ENCODE measurements at regions not wholly inside any gene's neighbourhood (a gene's known extent, or its start where the extent isn't known, plus 50 kb on each side); places are given as distances from the start of the nearest gene placed in this dataset.

DNA sequence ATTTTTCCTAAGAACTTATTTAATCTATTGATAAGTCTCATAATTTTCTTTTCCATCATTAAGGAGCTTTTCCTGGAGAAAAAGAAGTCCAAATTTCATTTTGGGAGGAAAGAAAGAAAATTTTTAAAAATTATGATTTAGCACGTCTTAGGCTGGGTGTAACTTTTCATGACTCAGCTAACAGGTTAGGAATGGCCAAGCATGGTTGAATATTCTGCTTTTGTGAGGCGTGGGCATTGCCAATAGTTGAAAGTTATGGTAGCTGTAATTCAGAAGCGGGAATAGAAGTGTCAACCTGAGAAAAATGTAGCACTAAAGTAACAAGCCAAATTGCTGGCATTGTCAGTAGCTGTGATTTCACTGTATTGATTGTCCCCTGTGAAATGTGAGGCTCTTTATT, 77.2 kb upstream of the ARID1B start:
- Histone ChIP-seq H3K9me3 (ENCODE audit: control insufficient read depth, insufficient read depth, low read length) (no peaks in the 10 kb centered on the region), H3K27ac (ENCODE audit: insufficient read depth, low read length) (no peak overlapping the region), H4K8ac (ENCODE audit: low read depth in 2 of 2, low read length in 2 of 2) (no peak overlapping the region), H3K79me1 (ENCODE audit: low read depth in 1 of 2, low read length in 2 of 2) (no peaks in the 10 kb centered on the region), H3K4ac (ENCODE audit: low read depth, low read length) (no peak overlapping the region), H4K5ac (ENCODE audit: low read depth, low read length) (no peak overlapping the region), H3K18ac (ENCODE audit: low read depth, low read length) (no peak overlapping the region), H2BK20ac (ENCODE audit: low read depth, low read length) (no peak overlapping the region), H2BK5ac (ENCODE audit: low read depth, low read length, poor library complexity, severe bottlenecking) (no peak overlapping the region), H2AK9ac (replicated peaks; ENCODE audit: low read depth, low read length, poor library complexity) (no peak overlapping the region), H3K9me1 (ENCODE audit: insufficient read depth, low read length) (no peaks in the 10 kb centered on the region), H3K4me2 (ENCODE audit: low read depth, low read length) (no peak overlapping the region), H3K56ac (ENCODE audit: extremely low read depth, insufficient read depth, low read length) (no peak overlapping the region), H3K23ac (ENCODE audit: low read depth, low read length) (no peak overlapping the region), H2BK120ac (ENCODE audit: low read depth, low read length) (no peak overlapping the region), H4K20me1 (ENCODE audit: insufficient read depth, low read length) (no peaks in the 10 kb centered on the region), H3K36me3 (ENCODE audit: control insufficient read depth, insufficient read depth, low read length) (no peaks in the 10 kb centered on the region), H2AK5ac (ENCODE audit: low read depth, low read length) (no peak overlapping the region), H4K91ac (ENCODE audit: insufficient read depth, low read depth, low read length) (no peak overlapping the region), H2BK15ac (ENCODE audit: low read depth, low read length) (no peak overlapping the region), H3K4me1 (ENCODE audit: control insufficient read depth, insufficient read depth, low read length) (0 out of 2 replicates have a peak, but pooled peaks cover 2% of the 10 kb centered on the region), H3K14ac (replicated peaks; ENCODE audit: low read depth, low read length) (no peak overlapping the region), H3K4me3 (ENCODE audit: insufficient read depth, low read depth, low read length) (no peak overlapping the region), H3K27me3 (ENCODE audit: control insufficient read depth, insufficient read depth, low read length) (no peaks in the 10 kb centered on the region), H3K9ac (ENCODE audit: low read depth, low read length) (no peak overlapping the region), H2AFZ (replicated peaks; ENCODE audit: low read length, poor library complexity) (no peak overlapping the region)
- CTCF ChIA-PET = no interaction called here
- ATAC-seq (ENCODE audit: low read depth) = no peak
- POLR2A ChIA-PET (ENCODE audit: unreplicated experiment) = interaction anchor here (0.6 kb wide), 1 partner anchor 18 kb away, joined by 3 read pairs; no protein-coding TSS in a partner anchor
- in situ Hi-C loops (cut with MboI; ENCODE audit: low sequenced_read_pairs) = loop anchor here (25.0 kb wide), 1 partner anchor 1363 kb away; no protein-coding TSS in a partner anchor
- intact Hi-C loops (cut with micrococcal nuclease) = no loop called here
- WGBS, 2 experiments (ENCODE audit: extremely low coverage in 2 of 2, insufficient read length in 1 of 2) = 100% methylated on average over 1 of the region's 3 CpGs; no CpG with 5 or more reads in 1 of the 2 experiments
- TF ChIP-seq CHD1 (IDR thresholded peaks at IDR 0.05; ENCODE audit: low read depth, low read length) (no peak), FOS (IDR thresholded peaks at IDR 0.05; ENCODE audit: low read depth, low read length) (no peak), CEBPB (IDR thresholded peaks at IDR 0.05; ENCODE audit: low read depth, low read length) (no peak), RFX5 (IDR thresholded peaks at IDR 0.05; ENCODE audit: low read depth, low read length) (no peak), NFE2L2 (IDR thresholded peaks at IDR 0.05; ENCODE audit: low read depth, low read length) (no peak), MAFK (IDR thresholded peaks at IDR 0.05; ENCODE audit: low read depth, low read length) (no peak), POLR2A (IDR thresholded peaks at IDR 0.05; ENCODE audit: low read depth, low read length) (no peak), MAZ (IDR thresholded peaks at IDR 0.05; ENCODE audit: borderline replicate concordance, low read depth, low read length) (no peak), MXI1 (IDR thresholded peaks at IDR 0.05; ENCODE audit: borderline replicate concordance, low read depth, low read length) (no peak), SMC3 (IDR thresholded peaks at IDR 0.05; ENCODE audit: low read depth, low read length) (no peak), RAD21 (IDR thresholded peaks at IDR 0.05; ENCODE audit: low read length) (no peak), RCOR1 (IDR thresholded peaks at IDR 0.05; ENCODE audit: insufficient replicate concordance, low read length) (no peak)
- TF ChIP-seq, protein P1, sequence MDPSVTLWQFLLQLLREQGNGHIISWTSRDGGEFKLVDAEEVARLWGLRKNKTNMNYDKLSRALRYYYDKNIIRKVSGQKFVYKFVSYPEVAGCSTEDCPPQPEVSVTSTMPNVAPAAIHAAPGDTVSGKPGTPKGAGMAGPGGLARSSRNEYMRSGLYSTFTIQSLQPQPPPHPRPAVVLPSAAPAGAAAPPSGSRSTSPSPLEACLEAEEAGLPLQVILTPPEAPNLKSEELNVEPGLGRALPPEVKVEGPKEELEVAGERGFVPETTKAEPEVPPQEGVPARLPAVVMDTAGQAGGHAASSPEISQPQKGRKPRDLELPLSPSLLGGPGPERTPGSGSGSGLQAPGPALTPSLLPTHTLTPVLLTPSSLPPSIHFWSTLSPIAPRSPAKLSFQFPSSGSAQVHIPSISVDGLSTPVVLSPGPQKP (IDR thresholded peaks at IDR 0.05; ENCODE audit: borderline replicate concordance, low read depth, low read length) = no peak
- TF ChIP-seq, protein P2, sequence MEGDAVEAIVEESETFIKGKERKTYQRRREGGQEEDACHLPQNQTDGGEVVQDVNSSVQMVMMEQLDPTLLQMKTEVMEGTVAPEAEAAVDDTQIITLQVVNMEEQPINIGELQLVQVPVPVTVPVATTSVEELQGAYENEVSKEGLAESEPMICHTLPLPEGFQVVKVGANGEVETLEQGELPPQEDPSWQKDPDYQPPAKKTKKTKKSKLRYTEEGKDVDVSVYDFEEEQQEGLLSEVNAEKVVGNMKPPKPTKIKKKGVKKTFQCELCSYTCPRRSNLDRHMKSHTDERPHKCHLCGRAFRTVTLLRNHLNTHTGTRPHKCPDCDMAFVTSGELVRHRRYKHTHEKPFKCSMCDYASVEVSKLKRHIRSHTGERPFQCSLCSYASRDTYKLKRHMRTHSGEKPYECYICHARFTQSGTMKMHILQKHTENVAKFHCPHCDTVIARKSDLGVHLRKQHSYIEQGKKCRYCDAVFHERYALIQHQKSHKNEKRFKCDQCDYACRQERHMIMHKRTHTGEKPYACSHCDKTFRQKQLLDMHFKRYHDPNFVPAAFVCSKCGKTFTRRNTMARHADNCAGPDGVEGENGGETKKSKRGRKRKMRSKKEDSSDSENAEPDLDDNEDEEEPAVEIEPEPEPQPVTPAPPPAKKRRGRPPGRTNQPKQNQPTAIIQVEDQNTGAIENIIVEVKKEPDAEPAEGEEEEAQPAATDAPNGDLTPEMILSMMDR (conservative IDR thresholded peaks at IDR 0.05; ENCODE audit: low read depth, low read length) = no peak
- BruUV-seq (replicated peaks) = no TSS peak
- dilution Hi-C loops (cut with HindIII; ENCODE audit: low sequenced_read_pairs, unreplicated experiment) = no loop called here
- DNase-seq = no peak
